Lower leg skin (tissue), 4 donors: ENCODE measurements at regions not wholly inside any gene's neighbourhood (a gene's known extent, or its start where the extent isn't known, plus 50 kb on each side); places are given as distances from the start of the nearest gene placed in this dataset.

Experiments
- DNase-seq, 2 donors: peaks; one replicate each; pipeline ENCODE4 v3.0.0-alpha.2; 2019; ENCODE audit warnings: low spot score in 2 of 2
- H3K4me3 ChIP-seq: fragments of 200-600 bp; sonication (generic); 2 replicates; pipeline ENCODE4 v1.5.1; 2017; ENCODE audit warnings: mild to moderate bottlenecking, low read depth; ENCODE audit not compliant: poor library complexity, severe bottlenecking
- CTCF ChIP-seq, 3 donors: fragments of 450-650 bp; IDR thresholded peaks; one replicate each; pipeline ENCODE4 v1.5.1; 2016; ENCODE audit warnings: antibody characterized with exemption in 3 of 3, mild to moderate bottlenecking in 3 of 3, moderate library complexity in 2 of 3
- POLR2A ChIP-seq, 2 donors: fragments of 450-650 bp; IDR thresholded peaks; one replicate each; pipeline ENCODE4 v1.6.1; 2016 to 2017; ENCODE audit warnings: antibody characterized with exemption in 2 of 2, mild to moderate bottlenecking in 1 of 2, moderate library complexity in 1 of 2
- WGBS, 2 donors: methylation state at CpG; one replicate each; pipeline ENCODE4 v1.1.5; 2018; 5-methylcytosine and 5-hydroxymethylcytosine counted together
- intact Hi-C: fragments of 100-400 bp; cut with DNase I; formaldehyde crosslinking; loops from one replicate; pipeline ENCODE4 v1.15.0; 2023; ENCODE audit warnings: low total_unique reads

- TF ChIP-seq CTCF (IDR thresholded peaks at IDR 0.05) (no peak), POLR2A (IDR thresholded peaks at IDR 0.05) (no peak)
- peak in 1 of 2 donors; percentile 50 for DNase-seq
Measured at GRCh38 chr9:91154686-91155085, 207.0 kb downstream of the AUH start.

GRCh38 chr9:91155181-91155580 is 206.5 kb downstream of the AUH start:
- peak in 1 of 2 donors; percentile 53 for DNase-seq
- TF ChIP-seq CTCF (IDR thresholded peaks at IDR 0.05): no peak
- no peak for TF ChIP-seq POLR2A (IDR thresholded peaks at IDR 0.05)
- WGBS, 2 donors: 94 to 99% methylated on average over 6 of the region's 6 CpGs
- intact Hi-C loops: no loop called here
- H3K4me3 ChIP-seq: no peak overlapping the region

More at GRCh38 chr9:91154686-91155085, 207.0 kb downstream of the AUH start:
- 97 to 100% methylated on average over 3 of the region's 3 CpGs for WGBS, 2 donors
- intact Hi-C loops: no loop called here
- H3K4me3 ChIP-seq: no peak overlapping the region

- TF ChIP-seq POLR2A (IDR thresholded peaks at IDR 0.05) (no peak), CTCF (IDR thresholded peaks at IDR 0.05) (no peak)
- WGBS, 2 donors: 89 to 92% methylated on average over 7 of the region's 7 CpGs
- intact Hi-C loops: no loop called here
- H3K4me3 ChIP-seq: no peak overlapping the region
- peak in 1 of 2 donors; percentile 48 for DNase-seq
Measured at GRCh38 chr9:91155746-91156376, 205.9 kb downstream of the AUH start.

GRCh38 chr9:91156451-91157234 is 205.1 kb downstream of the AUH start:
- H3K4me3 ChIP-seq: no peak overlapping the region
- DNase-seq: peak in 1 of 2 donors; percentile 84
- intact Hi-C loops: no loop called here
- WGBS, 2 donors: 63 to 74% methylated on average over 10 of the region's 10 CpGs
- TF ChIP-seq CTCF (IDR thresholded peaks at IDR 0.05) (no peak), POLR2A (IDR thresholded peaks at IDR 0.05) (no peak)

GRCh38 chr9:91157883-91158282 is 203.8 kb downstream of the AUH start:
- no peak for TF ChIP-seq CTCF (IDR thresholded peaks at IDR 0.05)
- TF ChIP-seq POLR2A (IDR thresholded peaks at IDR 0.05): no peak
- intact Hi-C loops: no loop called here
- no peak overlapping the region for H3K4me3 ChIP-seq
- WGBS, 2 donors: 91 to 92% methylated on average over 2 of the region's 2 CpGs
- DNase-seq: peak in 1 of 2 donors; percentile 31
